Karpas-422 (cell line): ENCODE measurements at regions not wholly inside any gene's neighbourhood (a gene's known extent, or its start where the extent isn't known, plus 50 kb on each side); places are given as distances from the start of the nearest gene placed in this dataset.

Experiments
- DNase-seq: peaks from one replicate; pipeline ENCODE4 v3.0.0-alpha.2; 2015
- H2AFZ ChIP-seq: fragments of 200-600 bp; sonication (generic); 2 replicates; pipeline ENCODE4 v1.6.1; 2014; ENCODE audit warnings: antibody characterized with exemption, low read length, mixed read lengths
- H3K27ac ChIP-seq: fragments of 200-600 bp; sonication (generic); 2 replicates; pipeline ENCODE4 v1.5.1; 2014; ENCODE audit warnings: mild to moderate bottlenecking, low read length, moderate library complexity
- H3K27me3 ChIP-seq: fragments of 200-600 bp; sonication (generic); 2 replicates; pipeline ENCODE4 v1.6.1; 2014; ENCODE audit warnings: low read length, mixed read lengths
- H3K36me3 ChIP-seq: fragments of 200-600 bp; sonication (generic); 2 replicates; pipeline ENCODE4 v1.6.1; 2014; ENCODE audit warnings: low read length, mixed read lengths; ENCODE audit not compliant: insufficient read depth
- H3K4me1 ChIP-seq: fragments of 200-600 bp; sonication (generic); 2 replicates; pipeline ENCODE4 v1.6.1; 2014; ENCODE audit warnings: mild to moderate bottlenecking, low read length, mixed read lengths
- H3K4me2 ChIP-seq: fragments of 200-600 bp; sonication (generic); 2 replicates; pipeline ENCODE4 v1.6.1; 2014; ENCODE audit warnings: low read length, low read depth, mild to moderate bottlenecking; ENCODE audit not compliant: poor library complexity, severe bottlenecking
- H3K4me3 ChIP-seq: fragments of 200-600 bp; sonication (generic); 2 replicates; pipeline ENCODE4 v1.5.1; 2014; ENCODE audit warnings: mild to moderate bottlenecking, antibody characterized with exemption, low read length, mixed read lengths
- H3K79me2 ChIP-seq: fragments of 200-600 bp; sonication (generic); 2 replicates; pipeline ENCODE4 v1.6.1; 2014; ENCODE audit warnings: mild to moderate bottlenecking, low read length, mixed read lengths
- H3K9ac ChIP-seq: fragments of 200-600 bp; sonication (generic); 2 replicates; pipeline ENCODE4 v1.6.0; 2014; ENCODE audit warnings: low read length
- H3K9me2 ChIP-seq: fragments of 200-600 bp; sonication (generic), shearing (Covaris generic); replicated peaks from 2 replicates; pipeline ENCODE4 v1.6.0; 2014; ENCODE audit warnings: mild to moderate bottlenecking, low read length, moderate library complexity; ENCODE audit not compliant: insufficient read depth
- H3K9me3 ChIP-seq: fragments of 300-700, 200-600 bp; sonication (generic); 2 replicates; pipeline ENCODE4 v1.6.1; 2014; ENCODE audit warnings: low read length, mixed read lengths
- H4K20me1 ChIP-seq: fragments of 200-600 bp; sonication (generic); 2 replicates; pipeline ENCODE4 v1.6.1; 2014; ENCODE audit warnings: mild to moderate bottlenecking, antibody characterized with exemption, low read length, low read depth; ENCODE audit not compliant: insufficient read depth

- Histone ChIP-seq H3K4me1 (no peaks in the 10 kb centered on the region), H4K20me1 (no peaks in the 10 kb centered on the region), H3K9me3 (no peaks in the 10 kb centered on the region), H3K4me2 (no peak overlapping the region), H3K9ac (no peak overlapping the region), H3K4me3 (no peak overlapping the region), H3K27me3 (no peaks in the 10 kb centered on the region), H2AFZ (no peak overlapping the region), H3K27ac (no peak overlapping the region), H3K36me3 (no peaks in the 10 kb centered on the region), H3K79me2 (no peaks in the 10 kb centered on the region), H3K9me2 (no peaks in the 10 kb centered on the region)
- DNase-seq: no peak
These were observed 451.4 kb downstream of the WDR72 start for GRCh38 chr15:53307952-53308624.

- Histone ChIP-seq H3K4me1 (no peaks in the 10 kb centered on the region), H2AFZ (no peak overlapping the region), H3K27ac (no peak overlapping the region), H3K4me3 (no peak overlapping the region), H3K27me3 (no peaks in the 10 kb centered on the region), H4K20me1 (no peaks in the 10 kb centered on the region), H3K36me3 (no peaks in the 10 kb centered on the region), H3K9me2 (no peaks in the 10 kb centered on the region), H3K4me2 (no peak overlapping the region), H3K79me2 (no peaks in the 10 kb centered on the region), H3K9me3 (no peaks in the 10 kb centered on the region), H3K9ac (no peak overlapping the region)
- no peak for DNase-seq
These were observed 453.9 kb downstream of the WDR72 start for GRCh38 chr15:53305554-53305953.

GRCh38 chr15:53305101-53305500 is 454.4 kb downstream of the WDR72 start:
- no peaks in the 10 kb centered on the region for H3K36me3 ChIP-seq
- H3K4me2 ChIP-seq: no peak overlapping the region
- no peak overlapping the region for H3K4me3 ChIP-seq
- H3K79me2 ChIP-seq: no peaks in the 10 kb centered on the region
- H3K27ac ChIP-seq: no peak overlapping the region
- no peaks in the 10 kb centered on the region for H3K27me3 ChIP-seq
- H3K9ac ChIP-seq: no peak overlapping the region
- H2AFZ ChIP-seq: no peak overlapping the region
- DNase-seq: no peak
- no peaks in the 10 kb centered on the region for H3K9me2 ChIP-seq
- H3K4me1 ChIP-seq: no peaks in the 10 kb centered on the region
- H3K9me3 ChIP-seq: no peaks in the 10 kb centered on the region
- H4K20me1 ChIP-seq: no peaks in the 10 kb centered on the region

- no peak overlapping the region for H3K27ac ChIP-seq
- no peak overlapping the region for H3K4me3 ChIP-seq
- no peaks in the 10 kb centered on the region for H3K9me3 ChIP-seq
- H3K36me3 ChIP-seq: no peaks in the 10 kb centered on the region
- no peaks in the 10 kb centered on the region for H3K4me1 ChIP-seq
- H3K4me2 ChIP-seq: no peak overlapping the region
- no peak for DNase-seq
- no peaks in the 10 kb centered on the region for H4K20me1 ChIP-seq
- no peaks in the 10 kb centered on the region for H3K27me3 ChIP-seq
- H3K9ac ChIP-seq: no peak overlapping the region
- H3K9me2 ChIP-seq: no peaks in the 10 kb centered on the region
- no peaks in the 10 kb centered on the region for H3K79me2 ChIP-seq
- H2AFZ ChIP-seq: no peak overlapping the region
These were observed 461.6 kb downstream of the WDR72 start for GRCh38 chr15:53297828-53298227.

GRCh38 chr15:53296603-53297002 is 462.9 kb downstream of the WDR72 start:
- Histone ChIP-seq H3K9me3 (no peaks in the 10 kb centered on the region), H3K4me3 (no peak overlapping the region), H3K79me2 (no peaks in the 10 kb centered on the region), H3K9ac (no peak overlapping the region), H3K27me3 (no peaks in the 10 kb centered on the region), H3K27ac (no peak overlapping the region), H3K36me3 (no peaks in the 10 kb centered on the region), H3K4me2 (no peak overlapping the region), H3K9me2 (no peaks in the 10 kb centered on the region), H2AFZ (no peak overlapping the region), H4K20me1 (no peaks in the 10 kb centered on the region), H3K4me1 (no peaks in the 10 kb centered on the region)
- no peak for DNase-seq

- no peaks in the 10 kb centered on the region for H3K9me2 ChIP-seq
- no peaks in the 10 kb centered on the region for H3K9me3 ChIP-seq
- no peak overlapping the region for H3K4me3 ChIP-seq
- H2AFZ ChIP-seq: no peak overlapping the region
- no peaks in the 10 kb centered on the region for H3K36me3 ChIP-seq
- no peak overlapping the region for H3K4me2 ChIP-seq
- no peaks in the 10 kb centered on the region for H4K20me1 ChIP-seq
- H3K9ac ChIP-seq: no peak overlapping the region
- no peaks in the 10 kb centered on the region for H3K27me3 ChIP-seq
- H3K27ac ChIP-seq: no peak overlapping the region
- DNase-seq: no peak
- H3K4me1 ChIP-seq: no peaks in the 10 kb centered on the region
- no peaks in the 10 kb centered on the region for H3K79me2 ChIP-seq
These were observed 463.9 kb downstream of the WDR72 start for GRCh38 chr15:53295574-53295973.

- Histone ChIP-seq H3K4me2 (no peak overlapping the region), H3K27me3 (no peaks in the 10 kb centered on the region), H3K79me2 (no peaks in the 10 kb centered on the region), H2AFZ (no peak overlapping the region), H4K20me1 (no peaks in the 10 kb centered on the region), H3K36me3 (no peaks in the 10 kb centered on the region), H3K4me1 (no peaks in the 10 kb centered on the region), H3K27ac (no peak overlapping the region), H3K9me3 (no peaks in the 10 kb centered on the region), H3K9ac (no peak overlapping the region), H3K9me2 (no peaks in the 10 kb centered on the region), H3K4me3 (no peak overlapping the region)
- DNase-seq: no peak
These were observed 470.9 kb downstream of the WDR72 start for GRCh38 chr15:53288542-53288941.

- DNase-seq: no peak
- H3K9ac ChIP-seq: no peak overlapping the region
- H3K4me2 ChIP-seq: no peak overlapping the region
- no peaks in the 10 kb centered on the region for H4K20me1 ChIP-seq
- no peak overlapping the region for H3K27ac ChIP-seq
- H3K27me3 ChIP-seq: no peaks in the 10 kb centered on the region
- H3K9me3 ChIP-seq: no peaks in the 10 kb centered on the region
- H3K9me2 ChIP-seq: 0 out of 2 replicates have a peak, but pooled peaks cover 3% of the 10 kb centered on the region
- H3K4me3 ChIP-seq: no peak overlapping the region
- H3K36me3 ChIP-seq: no peaks in the 10 kb centered on the region
- no peak overlapping the region for H2AFZ ChIP-seq
- H3K79me2 ChIP-seq: no peaks in the 10 kb centered on the region
- no peaks in the 10 kb centered on the region for H3K4me1 ChIP-seq
These were observed 484.5 kb upstream of the ONECUT1 start for GRCh38 chr15:53274630-53275029.
